ENCODE measurements at regions not wholly inside any gene's neighbourhood (a gene's known extent, or its start where the extent isn't known, plus 50 kb on each side); places are given as distances from the start of the nearest gene placed in this dataset.

GRCh38 chr14:22010545-22011252, 337.1 kb upstream of the OR4E1 start:
- Histone ChIP-seq H3K36me3 (ENCODE audit: control insufficient read depth in 4 of 4, insufficient read depth in 3 of 4, low read depth in 1 of 4, low read length in 3 of 4) (no peaks in the 10 kb centered on the region), H3K9ac (ENCODE audit: low read depth in 1 of 2, low read length in 2 of 2) (no peak overlapping the region), H3K27ac (ENCODE audit: low read depth in 1 of 2, low read length in 2 of 2) (no peak overlapping the region), H3K4me1 (ENCODE audit: control insufficient read depth in 4 of 4, insufficient read depth in 4 of 4, low read length in 3 of 4) (no peaks in the 10 kb centered on the region), H3K4me3 (ENCODE audit: low read depth in 1 of 3, low read length in 3 of 3) (no peak overlapping the region), H3K27me3 (ENCODE audit: control insufficient read depth in 4 of 4, insufficient read depth in 4 of 4, low read length in 3 of 4) (no peaks in the 10 kb centered on the region), H3K9me3 (ENCODE audit: control insufficient read depth in 4 of 4, low read length in 3 of 4) (peaks cover 0 to 9% (median 2%) of the 10 kb centered on the region in 4 donors)
- TF ChIP-seq ZBTB33 (IDR thresholded peaks at IDR 0.05) = no peak
- no peak for TF ChIP-seq CTCF (IDR thresholded peaks at IDR 0.05; ENCODE audit: low read depth, low read length, missing input control)
- TF ChIP-seq RAD21 (IDR thresholded peaks at IDR 0.05) = no peak
- no peak for TF ChIP-seq YY1 (IDR thresholded peaks at IDR 0.05)
- TF ChIP-seq GABPA (IDR thresholded peaks at IDR 0.05 in 1 of 2, conservative IDR thresholded peaks at IDR 0.05 in 1 of 2) = no peak
- no peak for TF ChIP-seq SP1 (IDR thresholded peaks at IDR 0.05)
- TF ChIP-seq TAF1 (conservative IDR thresholded peaks at IDR 0.05) = no peak
- TF ChIP-seq FOXA1 (IDR thresholded peaks at IDR 0.05) = no peak
- no peak for TF ChIP-seq ATF3 (IDR thresholded peaks at IDR 0.05)
- no peak for TF ChIP-seq HNF4G (IDR thresholded peaks at IDR 0.05)
- no peak for TF ChIP-seq HNF4A (conservative IDR thresholded peaks at IDR 0.05)
- no peak for TF ChIP-seq JUND (IDR thresholded peaks at IDR 0.05)
- TF ChIP-seq REST (IDR thresholded peaks at IDR 0.05) = no peak
- no peak for TF ChIP-seq NR2F2 (IDR thresholded peaks at IDR 0.05)
- no peak for TF ChIP-seq EGR1 (IDR thresholded peaks at IDR 0.05; ENCODE audit: low read depth in 2 of 2)
- no peak for TF ChIP-seq MAX (IDR thresholded peaks at IDR 0.05)
- WGBS = 47% methylated on average over 2 of the region's 2 CpGs
- DNase-seq (ENCODE audit: low spot score) = no peak

All from liver (tissue), 8 donors.